HFFc6 (cell line): ENCODE measurements at regions not wholly inside any gene's neighbourhood (a gene's known extent, or its start where the extent isn't known, plus 50 kb on each side); places are given as distances from the start of the nearest gene placed in this dataset.

ENCODE experiments used
- DNase-seq: peaks from one replicate; pipeline ENCODE4 v3.0.0-alpha.2; 2018
- H3K27ac Mint-ChIP-seq: 2 replicates; pipeline ENCODE4 v1.8.0; 2020; ENCODE audit warnings: mild to moderate bottlenecking, mixed read lengths
- H3K27me3 Mint-ChIP-seq: 2 replicates; pipeline ENCODE4 v1.8.0; 2021; ENCODE audit warnings: mild to moderate bottlenecking, moderate library complexity, mixed read lengths; ENCODE audit not compliant: insufficient read depth
- H3K36me3 Mint-ChIP-seq: 2 replicates; pipeline ENCODE4 v1.8.0; 2021; ENCODE audit warnings: low read depth, mixed read lengths
- H3K4me1 Mint-ChIP-seq: 2 replicates; pipeline ENCODE4 v1.8.0; 2020; ENCODE audit warnings: low read depth, mixed read lengths
- H3K4me3 Mint-ChIP-seq: 2 replicates; pipeline ENCODE4 v1.8.0; 2020; ENCODE audit warnings: mild to moderate bottlenecking, moderate library complexity, mixed read lengths
- H3K9me3 Mint-ChIP-seq: 2 replicates; pipeline ENCODE4 v1.8.0; 2020; ENCODE audit warnings: mild to moderate bottlenecking, mixed read lengths
- CTCF ChIP-seq: fragments of 200-600 bp; sonication (generic); IDR thresholded peaks from 2 replicates; pipeline ENCODE4 v1.5.0; 2021; ENCODE audit warnings: antibody characterized with exemption, mild to moderate bottlenecking

- no peak for TF ChIP-seq CTCF
- peak; percentile 56 for DNase-seq
- no peaks in the 10 kb centered on the region for H3K36me3 Mint-ChIP-seq
- H3K27me3 Mint-ChIP-seq = peaks cover 20% of the 10 kb centered on the region
- H3K27ac Mint-ChIP-seq = no peak overlapping the region
- H3K4me1 Mint-ChIP-seq = peaks cover 18% of the 10 kb centered on the region
- no peaks in the 10 kb centered on the region for H3K9me3 Mint-ChIP-seq
- no peak overlapping the region for H3K4me3 Mint-ChIP-seq
Observed at GRCh38 chr15:26013981-26014380, 150.9 kb upstream of the ATP10A start.

GRCh38 chr15:26011916-26012315 is 148.8 kb upstream of the ATP10A start:
- Mint-ChIP-seq H3K36me3 (no peaks in the 10 kb centered on the region), H3K4me1 (peaks cover 18% of the 10 kb centered on the region), H3K9me3 (no peaks in the 10 kb centered on the region), H3K4me3 (no peak overlapping the region), H3K27ac (no peak overlapping the region), H3K27me3 (peaks cover 17% of the 10 kb centered on the region)
- DNase-seq = no peak
- no peak for TF ChIP-seq CTCF

GRCh38 chr15:26007151-26007550 is 144.0 kb upstream of the ATP10A start:
- H3K4me3 Mint-ChIP-seq = no peak overlapping the region
- H3K36me3 Mint-ChIP-seq = no peaks in the 10 kb centered on the region
- no peaks in the 10 kb centered on the region for H3K4me1 Mint-ChIP-seq
- no peak overlapping the region for H3K27ac Mint-ChIP-seq
- DNase-seq = no peak
- no peaks in the 10 kb centered on the region for H3K9me3 Mint-ChIP-seq
- peaks cover 21% of the 10 kb centered on the region for H3K27me3 Mint-ChIP-seq
- TF ChIP-seq CTCF = no peak

- no peak overlapping the region for H3K4me3 Mint-ChIP-seq
- peaks cover 29% of the 10 kb centered on the region for H3K27me3 Mint-ChIP-seq
- no peaks in the 10 kb centered on the region for H3K4me1 Mint-ChIP-seq
- no peak for DNase-seq
- no peak for TF ChIP-seq CTCF
- H3K27ac Mint-ChIP-seq = no peak overlapping the region
- no peaks in the 10 kb centered on the region for H3K36me3 Mint-ChIP-seq
- no peaks in the 10 kb centered on the region for H3K9me3 Mint-ChIP-seq
Observed at GRCh38 chr15:26001201-26001600, 138.1 kb upstream of the ATP10A start.

GRCh38 chr15:25993506-25993905 is 130.4 kb upstream of the ATP10A start:
- Mint-ChIP-seq H3K9me3 (no peaks in the 10 kb centered on the region), H3K27me3 (peaks cover 9% of the 10 kb centered on the region), H3K4me1 (no peaks in the 10 kb centered on the region), H3K27ac (no peak overlapping the region), H3K4me3 (no peak overlapping the region), H3K36me3 (no peaks in the 10 kb centered on the region)
- no peak for TF ChIP-seq CTCF
- no peak for DNase-seq

- DNase-seq = no peak
- no peak for TF ChIP-seq CTCF
- Mint-ChIP-seq H3K4me1 (no peaks in the 10 kb centered on the region), H3K36me3 (no peaks in the 10 kb centered on the region), H3K27me3 (peaks cover 16% of the 10 kb centered on the region), H3K4me3 (no peak overlapping the region), H3K27ac (no peak overlapping the region), H3K9me3 (no peaks in the 10 kb centered on the region)
Observed at GRCh38 chr15:25990220-25990619, 127.1 kb upstream of the ATP10A start.
